Gastroesophageal sphincter (tissue), 3 donors: ENCODE measurements at regions not wholly inside any gene's neighbourhood (a gene's known extent, or its start where the extent isn't known, plus 50 kb on each side); places are given as distances from the start of the nearest gene placed in this dataset.

Source experiments
- POLR2A ChIP-seq, 2 donors: fragments of 450-650 bp; IDR thresholded peaks; one replicate each; pipeline ENCODE4 v1.6.1; 2017; ENCODE audit warnings: antibody characterized with exemption in 2 of 2, mild to moderate bottlenecking in 2 of 2, moderate library complexity in 1 of 2
- TF ChIP-seq, protein P1 (sequence below), 4 experiments: fragments of 200-600 bp in 2 of 4; fragments of 450-650 bp in 2 of 4; sonication (generic) in 1 of 4; IDR thresholded peaks; one replicate each; pipeline ENCODE4 v1.5.1; 2017 to 2019; ENCODE audit warnings: antibody characterized with exemption in 4 of 4, mild to moderate bottlenecking in 2 of 4, moderate library complexity in 2 of 4

DNA sequence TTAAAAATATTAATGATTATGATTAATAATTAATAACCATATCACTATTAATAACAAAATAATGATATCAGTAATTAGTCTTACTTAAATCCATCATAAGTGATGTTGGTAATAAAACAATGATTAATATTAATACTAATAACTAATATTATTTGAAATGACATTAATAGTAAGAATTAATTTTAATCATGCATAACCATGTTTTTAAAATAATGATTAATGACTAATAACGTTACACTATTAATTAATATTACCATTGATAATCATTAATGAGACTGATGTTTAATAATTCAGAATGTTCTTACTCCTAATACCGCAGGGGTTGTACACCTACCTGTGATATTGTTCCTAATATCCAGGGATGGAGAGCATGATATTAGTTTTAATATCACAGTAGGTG is 53.4 kb upstream of the FRG2C start:
- TF ChIP-seq, protein P1, sequence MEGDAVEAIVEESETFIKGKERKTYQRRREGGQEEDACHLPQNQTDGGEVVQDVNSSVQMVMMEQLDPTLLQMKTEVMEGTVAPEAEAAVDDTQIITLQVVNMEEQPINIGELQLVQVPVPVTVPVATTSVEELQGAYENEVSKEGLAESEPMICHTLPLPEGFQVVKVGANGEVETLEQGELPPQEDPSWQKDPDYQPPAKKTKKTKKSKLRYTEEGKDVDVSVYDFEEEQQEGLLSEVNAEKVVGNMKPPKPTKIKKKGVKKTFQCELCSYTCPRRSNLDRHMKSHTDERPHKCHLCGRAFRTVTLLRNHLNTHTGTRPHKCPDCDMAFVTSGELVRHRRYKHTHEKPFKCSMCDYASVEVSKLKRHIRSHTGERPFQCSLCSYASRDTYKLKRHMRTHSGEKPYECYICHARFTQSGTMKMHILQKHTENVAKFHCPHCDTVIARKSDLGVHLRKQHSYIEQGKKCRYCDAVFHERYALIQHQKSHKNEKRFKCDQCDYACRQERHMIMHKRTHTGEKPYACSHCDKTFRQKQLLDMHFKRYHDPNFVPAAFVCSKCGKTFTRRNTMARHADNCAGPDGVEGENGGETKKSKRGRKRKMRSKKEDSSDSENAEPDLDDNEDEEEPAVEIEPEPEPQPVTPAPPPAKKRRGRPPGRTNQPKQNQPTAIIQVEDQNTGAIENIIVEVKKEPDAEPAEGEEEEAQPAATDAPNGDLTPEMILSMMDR (IDR thresholded peaks at IDR 0.05), result no peak
- no peak for TF ChIP-seq POLR2A (IDR thresholded peaks at IDR 0.05)
